LNCaP clone FGC (cell line): ENCODE measurements at regions not wholly inside any gene's neighbourhood (a gene's known extent, or its start where the extent isn't known, plus 50 kb on each side); places are given as distances from the start of the nearest gene placed in this dataset.
"Not testable (repeated sequence)": the region's sequence is repeated elsewhere in the genome, so short reads cannot be mapped to it uniquely, and the experiment has no call there.

Experiments
- DNase-seq: peaks from one replicate; pipeline ENCODE4 v3.0.0-alpha.2; 2011; ENCODE audit warnings: low read depth
- H3K4me3 ChIP-seq: 2 replicates; pipeline ENCODE4 v1.5.1; 2011; ENCODE audit warnings: mild to moderate bottlenecking, low read depth, low read length, control low read depth
- TF ChIP-seq, protein P1 (sequence below): IDR thresholded peaks from 2 replicates; pipeline ENCODE4 v1.5.1; 2012; ENCODE audit warnings: mild to moderate bottlenecking; ENCODE audit not compliant: control insufficient read depth, insufficient read depth; ENCODE audit errors: extremely low read depth

DNA sequence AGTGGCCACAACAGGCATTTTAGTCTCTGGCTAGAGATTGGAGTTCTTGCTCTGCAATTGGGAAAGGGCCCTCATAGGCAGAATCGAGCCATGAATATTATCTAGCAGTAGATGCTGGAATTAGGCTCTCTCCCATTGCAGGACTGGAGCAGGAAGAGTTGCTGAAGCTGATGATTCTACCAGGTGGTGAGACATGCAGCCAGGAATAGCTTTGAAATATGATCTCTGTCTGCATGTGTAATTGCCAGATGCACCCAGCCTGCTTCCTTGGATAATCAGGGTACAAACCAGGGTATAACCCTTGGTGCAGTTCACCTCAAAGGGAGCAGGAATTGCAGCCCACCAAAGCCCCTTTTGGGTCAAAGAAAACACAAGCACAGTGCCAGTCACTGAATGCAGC is 211.4 kb upstream of the FTMT start:
- DNase-seq, result no peak
- TF ChIP-seq, protein P1, sequence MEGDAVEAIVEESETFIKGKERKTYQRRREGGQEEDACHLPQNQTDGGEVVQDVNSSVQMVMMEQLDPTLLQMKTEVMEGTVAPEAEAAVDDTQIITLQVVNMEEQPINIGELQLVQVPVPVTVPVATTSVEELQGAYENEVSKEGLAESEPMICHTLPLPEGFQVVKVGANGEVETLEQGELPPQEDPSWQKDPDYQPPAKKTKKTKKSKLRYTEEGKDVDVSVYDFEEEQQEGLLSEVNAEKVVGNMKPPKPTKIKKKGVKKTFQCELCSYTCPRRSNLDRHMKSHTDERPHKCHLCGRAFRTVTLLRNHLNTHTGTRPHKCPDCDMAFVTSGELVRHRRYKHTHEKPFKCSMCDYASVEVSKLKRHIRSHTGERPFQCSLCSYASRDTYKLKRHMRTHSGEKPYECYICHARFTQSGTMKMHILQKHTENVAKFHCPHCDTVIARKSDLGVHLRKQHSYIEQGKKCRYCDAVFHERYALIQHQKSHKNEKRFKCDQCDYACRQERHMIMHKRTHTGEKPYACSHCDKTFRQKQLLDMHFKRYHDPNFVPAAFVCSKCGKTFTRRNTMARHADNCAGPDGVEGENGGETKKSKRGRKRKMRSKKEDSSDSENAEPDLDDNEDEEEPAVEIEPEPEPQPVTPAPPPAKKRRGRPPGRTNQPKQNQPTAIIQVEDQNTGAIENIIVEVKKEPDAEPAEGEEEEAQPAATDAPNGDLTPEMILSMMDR, result no peak

DNA sequence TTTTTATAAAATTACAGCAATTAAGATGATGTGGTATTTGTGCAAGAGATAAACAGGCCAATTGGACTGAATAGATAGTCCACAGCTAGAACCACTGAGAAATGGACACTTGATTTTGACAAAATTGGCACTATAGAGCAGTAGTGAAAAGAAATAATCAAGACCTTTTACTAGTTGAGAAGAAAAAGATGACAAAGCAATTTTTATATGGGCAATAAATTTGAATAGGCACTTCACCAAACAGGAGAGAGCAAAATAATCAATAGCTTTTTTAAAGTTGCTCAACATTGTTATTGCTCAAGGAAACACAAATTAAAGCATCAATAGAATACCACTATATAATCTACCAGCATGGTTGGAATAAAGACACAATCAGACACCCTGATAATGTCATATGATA is 193.5 kb upstream of the FTMT start:
- TF ChIP-seq, protein P1, result no peak
- no peak overlapping the region for H3K4me3 ChIP-seq
- no peak for DNase-seq

More for the DNA sequence above, 211.4 kb upstream of the FTMT start:
- H3K4me3 ChIP-seq, result no peak overlapping the region

DNA sequence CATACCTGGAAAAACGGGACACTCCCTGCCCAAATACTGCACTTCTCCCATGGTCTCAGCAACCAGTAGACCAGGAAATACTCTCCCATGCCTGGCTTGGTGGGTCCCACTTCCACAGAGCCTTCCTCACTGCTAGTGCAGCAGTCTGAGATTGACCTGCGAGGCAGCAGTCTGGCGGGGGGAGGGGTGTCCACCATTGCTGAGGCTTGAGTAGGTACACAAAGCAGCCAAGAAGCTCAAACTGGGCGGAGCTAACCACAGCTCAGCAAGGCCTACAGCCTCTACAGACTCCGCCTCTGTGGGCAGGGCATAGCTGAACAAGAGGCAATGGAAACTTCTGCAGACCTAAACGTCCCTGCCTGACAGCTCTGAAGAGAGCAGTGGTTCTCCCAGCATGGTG is 191.5 kb upstream of the FTMT start:
- DNase-seq, result no peak
- no peak overlapping the region for H3K4me3 ChIP-seq
- TF ChIP-seq, protein P1, result no peak

DNA sequence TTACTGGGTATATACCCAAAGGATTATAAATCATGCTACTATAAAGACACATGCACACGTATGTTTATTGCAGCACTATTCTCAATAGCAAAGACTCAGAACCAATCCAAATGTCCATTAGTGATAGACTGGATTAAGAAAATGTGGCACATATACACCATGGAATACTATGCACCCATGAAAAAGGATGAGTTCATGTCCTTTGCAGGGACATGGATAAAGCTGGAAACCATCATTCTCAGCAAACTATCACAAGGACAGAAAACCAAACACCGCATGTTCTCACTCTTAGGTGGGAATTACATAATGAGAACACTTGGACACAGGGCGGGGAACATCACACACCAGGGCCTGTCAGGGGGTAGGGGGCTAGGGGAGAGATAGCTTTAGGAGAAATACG is 186.1 kb upstream of the FTMT start:
- DNase-seq, H3K4me3 ChIP-seq: not testable (repeated sequence)

DNA sequence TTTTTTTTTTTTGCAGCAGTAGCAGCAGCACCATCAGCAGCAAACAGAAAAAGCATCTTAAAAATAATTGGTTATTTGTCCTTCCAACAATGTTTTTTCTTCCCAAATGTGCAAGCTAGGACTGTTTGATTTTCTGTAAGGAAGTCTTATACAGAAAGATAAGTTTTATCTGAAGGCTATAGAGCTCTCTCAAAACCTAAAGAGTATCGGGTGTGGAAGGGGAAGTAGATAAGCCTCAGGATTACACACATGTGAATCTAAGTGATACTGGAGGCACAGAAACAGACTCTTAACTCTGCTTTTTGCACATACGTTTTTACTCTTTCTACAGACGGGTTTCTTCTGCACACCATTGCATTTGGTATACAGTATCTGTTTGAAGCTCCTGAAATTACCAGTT is 184.4 kb upstream of the FTMT start:
- TF ChIP-seq, protein P1, result no peak

DNA sequence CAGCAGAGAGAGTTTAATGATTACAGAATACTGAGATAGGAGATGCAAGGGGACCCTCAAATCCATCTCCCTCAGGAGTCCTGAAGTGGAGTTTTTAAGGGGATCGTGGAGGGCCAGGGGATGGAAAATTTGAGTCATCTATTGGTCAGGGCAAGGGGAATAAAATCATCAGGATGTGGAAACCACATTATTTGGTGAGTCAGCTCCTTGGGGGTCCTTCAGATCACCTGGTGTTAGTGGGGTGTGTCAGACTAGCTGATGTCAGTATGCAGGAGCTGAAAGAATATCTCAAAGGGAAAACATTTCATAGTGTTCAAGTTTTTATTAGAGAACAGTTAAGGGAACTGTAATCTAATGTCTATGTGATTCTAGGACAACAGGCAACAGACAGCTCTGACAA is 183.0 kb upstream of the FTMT start:
- no peak for DNase-seq
- no peak overlapping the region for H3K4me3 ChIP-seq
- TF ChIP-seq, protein P1, result no peak

More for the DNA sequence above, 184.4 kb upstream of the FTMT start:
- no peak overlapping the region for H3K4me3 ChIP-seq
- DNase-seq, result no peak

DNA sequence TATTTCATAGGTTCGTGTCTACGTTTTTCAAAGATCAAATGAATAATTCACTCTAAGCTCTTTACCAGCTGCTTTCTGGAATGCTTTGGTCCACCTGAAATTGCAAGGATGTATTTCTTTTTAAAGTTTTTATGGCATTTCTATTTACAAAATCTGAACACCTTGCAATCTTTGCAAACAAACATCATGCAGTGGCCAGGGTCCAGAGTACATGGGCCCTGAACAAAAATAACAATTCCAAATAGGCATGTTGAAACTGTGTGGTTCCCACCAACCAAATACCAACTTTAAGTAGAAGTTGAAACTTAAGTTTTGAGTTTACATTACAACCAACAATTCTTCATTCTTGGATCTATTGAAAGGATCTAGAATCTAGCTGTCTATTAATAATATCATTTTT is 180.1 kb upstream of the FTMT start:
- TF ChIP-seq, protein P1, result no peak
- DNase-seq, result no peak
- H3K4me3 ChIP-seq, result no peak overlapping the region

DNA sequence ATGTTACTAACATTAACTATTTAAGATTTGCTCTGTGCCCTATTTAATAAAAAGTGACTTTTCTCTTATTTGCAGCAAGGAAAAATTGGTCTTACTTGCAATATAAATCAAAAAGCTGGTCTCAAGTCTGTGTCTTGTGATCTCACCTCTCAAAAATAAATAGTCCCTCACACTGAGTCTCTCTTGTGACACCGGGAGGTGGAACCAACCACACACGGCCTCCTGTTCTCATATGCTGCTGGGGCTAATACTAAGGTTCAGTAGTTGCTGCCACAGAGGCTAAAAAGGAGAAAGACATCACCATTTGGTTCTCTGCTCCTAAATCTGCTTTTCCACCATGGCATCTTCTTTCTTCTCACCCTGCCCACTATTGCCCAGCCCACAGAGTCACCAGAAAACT is 175.8 kb upstream of the FTMT start:
- DNase-seq, result no peak
- TF ChIP-seq, protein P1, result no peak
- no peak overlapping the region for H3K4me3 ChIP-seq
